H1 (cell line): ENCODE measurements at regions not wholly inside any gene's neighbourhood (a gene's known extent, or its start where the extent isn't known, plus 50 kb on each side); places are given as distances from the start of the nearest gene placed in this dataset.

Experiments
- CTCF ChIA-PET: fragments of 300-600 bp; sonication (Branson Sonifier 250); formaldehyde crosslinking; loops from one replicate; lab custom pipeline; 2021; ENCODE audit not compliant: partially characterized antibody; lab: Charles Lee
- POLR2A ChIA-PET: fragments of 300-600 bp; sonication (Branson Sonifier 250); formaldehyde crosslinking; loops from one replicate; lab custom pipeline; 2021; ENCODE audit warnings: inconsistent platforms; ENCODE audit not compliant: partially characterized antibody; lab: Charles Lee
- DNase-seq, 2 experiments: peaks; one replicate each; pipeline versions ENCODE4 v3.0.0 to v3.0.0-alpha.2; 2010 to 2022; ENCODE audit warnings: low spot score in 2 of 2, low read depth in 1 of 2, mixed read lengths in 1 of 2
- FAIRE-seq: peaks from 2 replicates; lab custom pipeline; 2011; peaks lifted over from hg19 to GRCh38; lab: Jason Lieb, UNC
- H2AFZ ChIP-seq: 2 replicates; pipeline ENCODE4 v1.8.1; 2012; ENCODE audit warnings: low read length, inconsistent platforms
- H2AK5ac ChIP-seq: 2 replicates; pipeline ENCODE4 v1.6.1; 2013; ENCODE audit warnings: low read depth, low read length
- H2BK120ac ChIP-seq: replicated peaks from 2 replicates; pipeline ENCODE3; 2013; ENCODE audit warnings: low read depth, low read length, inconsistent platforms
- H2BK12ac ChIP-seq: 2 replicates; pipeline ENCODE4 v1.6.1; 2013; ENCODE audit warnings: low read depth, low read length
- H2BK15ac ChIP-seq: 2 replicates; pipeline ENCODE4 v1.6.1; 2013; ENCODE audit warnings: low read length
- H2BK20ac ChIP-seq: 2 replicates; pipeline ENCODE4 v1.6.1; 2013; ENCODE audit warnings: low read length
- H2BK5ac ChIP-seq: 2 replicates; pipeline ENCODE4 v1.6.1; 2013; ENCODE audit warnings: low read depth, low read length
- H3K14ac ChIP-seq: 2 replicates; pipeline ENCODE4 v1.6.1; 2013; ENCODE audit warnings: inconsistent platforms; ENCODE audit not compliant: insufficient read length
- H3K18ac ChIP-seq: 2 replicates; pipeline ENCODE4 v1.6.1; 2013; ENCODE audit warnings: low read length; ENCODE audit errors: extremely low read depth
- H3K23ac ChIP-seq: 2 replicates; pipeline ENCODE4 v1.6.1; 2013; ENCODE audit warnings: inconsistent platforms; ENCODE audit not compliant: insufficient read length
- H3K23me2 ChIP-seq: 2 replicates; pipeline ENCODE4 v1.6.1; 2013; ENCODE audit warnings: low read depth, low read length
- H3K27ac ChIP-seq: 2 replicates; pipeline ENCODE4 v1.6.1; 2011; ENCODE audit warnings: low read depth, low read length, inconsistent platforms
- H3K27me3 ChIP-seq, 4 experiments: replicated peaks in 1 of 4; 1 replicate in 1 of 4; 2 replicates in 3 of 4; pipeline versions ENCODE4 v1.6.1 to v1.8.1; 2011 to 2013; ENCODE audit warnings: low read length in 3 of 4, mild to moderate bottlenecking in 3 of 4, inconsistent platforms in 2 of 4, mixed read lengths in 2 of 4, moderate library complexity in 1 of 4; ENCODE audit not compliant: control insufficient read depth in 3 of 4, insufficient read depth in 3 of 4; ENCODE audit errors: extremely low read depth in 1 of 4
- H3K36me3 ChIP-seq, 4 experiments: 2 replicates each; pipeline versions ENCODE4 v1.6.1 to v1.8.1; 2011 to 2013; ENCODE audit warnings: mild to moderate bottlenecking in 4 of 4, low read length in 3 of 4, moderate library complexity in 2 of 4, control low read depth in 1 of 4, inconsistent platforms in 1 of 4; ENCODE audit not compliant: insufficient read depth in 4 of 4, control insufficient read depth in 2 of 4
- H3K4ac ChIP-seq: replicated peaks from 2 replicates; pipeline ENCODE3; 2013; ENCODE audit warnings: low read length, low read depth, mixed read lengths, inconsistent platforms; ENCODE audit not compliant: insufficient read length
- H3K4me1 ChIP-seq, 4 experiments: replicated peaks in 1 of 4; 1 replicate in 1 of 4; 2 replicates in 3 of 4; pipeline versions ENCODE4 v1.6.1 to v1.8.1; 2011 to 2013; ENCODE audit warnings: low read length in 3 of 4, inconsistent platforms in 2 of 4, mixed read lengths in 1 of 4; ENCODE audit not compliant: insufficient read depth in 4 of 4, control insufficient read depth in 3 of 4
- H3K4me2 ChIP-seq, 2 experiments: 2 replicates each; pipeline versions ENCODE4 v1.6.1 to v1.8.1; 2011 to 2013; ENCODE audit warnings: low read depth in 2 of 2, low read length in 2 of 2, control low read depth in 1 of 2, inconsistent platforms in 1 of 2, mild to moderate bottlenecking in 1 of 2; ENCODE audit not compliant: insufficient read depth in 1 of 2
- H3K4me3 ChIP-seq, 4 experiments: fragments of 200-600, 300-600 bp in 1 of 4; sonication (generic), shearing (Covaris generic), sonication (Bioruptor Twin) in 1 of 4; 2 replicates each; pipeline versions ENCODE4 v1.5.1 to v1.8.1; 2011 to 2016; ENCODE audit warnings: low read length in 4 of 4, low read depth in 3 of 4, control low read depth in 2 of 4, inconsistent platforms in 2 of 4, mild to moderate bottlenecking in 2 of 4, mixed read lengths in 1 of 4, moderate library complexity in 1 of 4; ENCODE audit not compliant: insufficient read depth in 2 of 4; ENCODE audit errors: extremely low read depth in 1 of 4
- H3K56ac ChIP-seq: replicated peaks from 2 replicates; pipeline ENCODE3; 2013; ENCODE audit warnings: low read depth, mild to moderate bottlenecking, mixed read lengths, low read length, inconsistent platforms; ENCODE audit not compliant: insufficient read length
- H3K79me1 ChIP-seq: 2 replicates; pipeline ENCODE4 v1.6.1; 2013; ENCODE audit warnings: low read depth, low read length, control low read depth
- H3K79me2 ChIP-seq, 2 experiments: 2 replicates each; pipeline versions ENCODE4 v1.6.1 to v1.8.1; 2012 to 2013; ENCODE audit warnings: low read length in 2 of 2, mild to moderate bottlenecking in 2 of 2, inconsistent platforms in 1 of 2; ENCODE audit not compliant: insufficient read depth in 2 of 2, control insufficient read depth in 1 of 2
- H3K9ac ChIP-seq, 4 experiments: replicated peaks in 1 of 4; 1 replicate in 1 of 4; 2 replicates in 3 of 4; pipeline versions ENCODE4 v1.6.1 to v1.8.1; 2011 to 2013; ENCODE audit warnings: low read depth in 3 of 4, low read length in 3 of 4, control low read depth in 2 of 4, mild to moderate bottlenecking in 2 of 4, moderate library complexity in 2 of 4, inconsistent platforms in 1 of 4; ENCODE audit errors: extremely low read depth in 1 of 4
- H3K9me3 ChIP-seq, 2 experiments: 2 replicates each; pipeline versions ENCODE4 v1.6.1 to v1.8.1; 2012 to 2013; ENCODE audit warnings: mild to moderate bottlenecking in 2 of 2, moderate library complexity in 2 of 2, control low read depth in 1 of 2, inconsistent platforms in 1 of 2, low read depth in 1 of 2, low read length in 1 of 2, mixed read lengths in 1 of 2; ENCODE audit not compliant: insufficient read depth in 2 of 2
- H4K20me1 ChIP-seq, 2 experiments: replicated peaks in 1 of 2; 2 replicates each; pipeline versions ENCODE3 to v1.8.1; 2011 to 2013; ENCODE audit warnings: inconsistent platforms in 2 of 2, low read length in 2 of 2, mild to moderate bottlenecking in 1 of 2; ENCODE audit not compliant: insufficient read depth in 2 of 2, control insufficient read depth in 1 of 2
- H4K5ac ChIP-seq: 2 replicates; pipeline ENCODE4 v1.6.1; 2013; ENCODE audit warnings: low read length, low read depth, mixed read lengths, inconsistent platforms; ENCODE audit not compliant: insufficient read length
- H4K8ac ChIP-seq: 2 replicates; pipeline ENCODE4 v1.8.0; 2013; ENCODE audit warnings: mild to moderate bottlenecking, moderate library complexity, low read length, inconsistent platforms; ENCODE audit not compliant: insufficient read depth; ENCODE audit errors: extremely low read depth
- H4K91ac ChIP-seq: replicated peaks from 2 replicates; pipeline ENCODE3; 2013; ENCODE audit warnings: low read length, mixed read lengths, inconsistent platforms; ENCODE audit not compliant: insufficient read length
- EP300 ChIP-seq, 2 experiments: IDR thresholded peaks; 1 replicate in 1 of 2; 2 replicates in 1 of 2; pipeline ENCODE4 v1.6.1; 2011 to 2012; ENCODE audit warnings: low read depth in 2 of 2, low read length in 2 of 2, mild to moderate bottlenecking in 2 of 2, borderline replicate concordance in 1 of 2, inconsistent platforms in 1 of 2, moderate library complexity in 1 of 2
- HDAC2 ChIP-seq, 2 experiments: fragments of 300-600 bp in 1 of 2; sonication (generic) in 1 of 2; IDR thresholded peaks; 2 replicates each; pipeline ENCODE4 v1.6.1; 2011 to 2012; ENCODE audit warnings: low read depth in 2 of 2, low read length in 2 of 2, mild to moderate bottlenecking in 2 of 2, moderate library complexity in 2 of 2, borderline replicate concordance in 1 of 2, inconsistent platforms in 1 of 2
- HDAC6 ChIP-seq: IDR thresholded peaks from one replicate; pipeline ENCODE4 v1.7.1; 2012; ENCODE audit warnings: low read depth, mild to moderate bottlenecking, inconsistent platforms, low read length, moderate library complexity
- KDM5A ChIP-seq: fragments of 200-600 bp; IDR thresholded peaks from 2 replicates; pipeline ENCODE4 v1.7.1; 2012; ENCODE audit warnings: mild to moderate bottlenecking, low read length, inconsistent platforms, mixed read lengths
- SIN3A ChIP-seq, 2 experiments: IDR thresholded peaks in 1 of 2; conservative IDR thresholded peaks in 1 of 2; 2 replicates each; pipeline ENCODE4 v1.6.1; 2011 to 2012; ENCODE audit warnings: low read length in 2 of 2, improper control_type of control experiment in 1 of 2, low read depth in 1 of 2, mild to moderate bottlenecking in 1 of 2
- TCF12 ChIP-seq: IDR thresholded peaks from 2 replicates; pipeline ENCODE4 v1.6.1; 2011; ENCODE audit warnings: low read depth, mild to moderate bottlenecking, low read length
- ZNF274 ChIP-seq: IDR thresholded peaks from 2 replicates; pipeline ENCODE4 v1.7.0; 2012; ENCODE audit warnings: low read length, borderline replicate concordance; ENCODE audit errors: extremely low read depth
- WGBS, 2 experiments: shearing (Covaris generic) in 1 of 2; methylation state at CpG; one replicate each; pipeline versions ENCODE4 v1.1.6 to v1.1.7; 2013 to 2015; ENCODE audit warnings: low lambda C conversion rate in 2 of 2, mixed read lengths in 2 of 2, inconsistent platforms in 1 of 2, low coverage in 1 of 2, missing lambda C conversion rate in 1 of 2; ENCODE audit not compliant: insufficient replicate concordance in 2 of 2, insufficient coverage in 1 of 2, insufficient read length in 1 of 2; ENCODE audit errors: extremely low coverage in 1 of 2, missing lambda C conversion rate in 1 of 2; 5-methylcytosine and 5-hydroxymethylcytosine counted together
- TF ChIP-seq, protein P1 (sequence below), 3 experiments: IDR thresholded peaks; 1 replicate in 2 of 3; 2 replicates in 1 of 3; pipeline versions ENCODE4 v1.5.1 to v1.6.1; 2011; ENCODE audit warnings: low read length in 3 of 3, mild to moderate bottlenecking in 3 of 3, inconsistent platforms in 2 of 3, low read depth in 1 of 3, moderate library complexity in 1 of 3; ENCODE audit not compliant: insufficient read depth in 1 of 3; ENCODE audit errors: control extremely low read depth in 1 of 3

DNA sequence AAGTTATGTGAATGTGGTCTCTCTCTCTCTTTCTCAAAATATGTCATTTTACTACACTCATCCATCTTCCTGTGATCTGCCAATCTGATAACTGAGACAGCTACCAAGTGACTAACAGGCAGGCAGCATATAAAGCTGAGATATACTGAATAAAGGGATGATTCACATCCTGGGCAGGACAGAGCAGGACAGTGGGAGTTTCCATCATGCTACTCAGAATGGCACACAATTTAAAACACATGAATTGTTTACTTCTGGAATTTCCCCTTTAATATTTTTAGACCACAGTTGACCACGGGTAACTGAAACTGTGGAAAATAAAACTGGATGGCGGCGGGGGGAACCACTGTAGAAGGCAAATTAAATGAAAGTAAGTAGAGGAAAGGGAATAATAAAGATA, 58.6 kb upstream of the DCTD start:
- H3K9ac ChIP-seq = no peak overlapping the region
- no peak overlapping the region for H3K56ac ChIP-seq
- ChIA-PET POLR2A (no interaction called here), CTCF (interaction anchor here (1.4 kb wide), 1 partner anchor 87 kb away, joined by 3 read pairs; no protein-coding TSS in a partner anchor)
- no peaks in the 10 kb centered on the region for H4K20me1 ChIP-seq
- H3K23ac ChIP-seq = no peak overlapping the region
- no peaks in the 10 kb centered on the region for H3K9me3 ChIP-seq
- no peak overlapping the region for H3K27ac ChIP-seq
- H2BK120ac ChIP-seq = no peak overlapping the region
- no peak overlapping the region for H2BK12ac ChIP-seq
- no peak overlapping the region for H2BK5ac ChIP-seq
- H2AFZ ChIP-seq = no peak overlapping the region
- H3K23me2 ChIP-seq = no peaks in the 10 kb centered on the region
- H3K27me3 ChIP-seq = no peaks in the 10 kb centered on the region
- no peak overlapping the region for H3K4me2 ChIP-seq
- no peak for FAIRE-seq
- no peaks in the 10 kb centered on the region for H3K36me3 ChIP-seq
- no peaks in the 10 kb centered on the region for H3K79me1 ChIP-seq
- H2BK20ac ChIP-seq = no peak overlapping the region
- H2AK5ac ChIP-seq = no peak overlapping the region
- no peak overlapping the region for H3K4me3 ChIP-seq
- H4K8ac ChIP-seq = no peak overlapping the region
- H2BK15ac ChIP-seq = no peak overlapping the region
- no peak for TF ChIP-seq TCF12
- no peak for TF ChIP-seq HDAC2 (IDR thresholded peaks at IDR 0.05; ENCODE audit: borderline replicate concordance in 1 of 2, low read depth in 2 of 2, low read length in 2 of 2)
- TF ChIP-seq HDAC6 = no peak
- TF ChIP-seq, protein P1, sequence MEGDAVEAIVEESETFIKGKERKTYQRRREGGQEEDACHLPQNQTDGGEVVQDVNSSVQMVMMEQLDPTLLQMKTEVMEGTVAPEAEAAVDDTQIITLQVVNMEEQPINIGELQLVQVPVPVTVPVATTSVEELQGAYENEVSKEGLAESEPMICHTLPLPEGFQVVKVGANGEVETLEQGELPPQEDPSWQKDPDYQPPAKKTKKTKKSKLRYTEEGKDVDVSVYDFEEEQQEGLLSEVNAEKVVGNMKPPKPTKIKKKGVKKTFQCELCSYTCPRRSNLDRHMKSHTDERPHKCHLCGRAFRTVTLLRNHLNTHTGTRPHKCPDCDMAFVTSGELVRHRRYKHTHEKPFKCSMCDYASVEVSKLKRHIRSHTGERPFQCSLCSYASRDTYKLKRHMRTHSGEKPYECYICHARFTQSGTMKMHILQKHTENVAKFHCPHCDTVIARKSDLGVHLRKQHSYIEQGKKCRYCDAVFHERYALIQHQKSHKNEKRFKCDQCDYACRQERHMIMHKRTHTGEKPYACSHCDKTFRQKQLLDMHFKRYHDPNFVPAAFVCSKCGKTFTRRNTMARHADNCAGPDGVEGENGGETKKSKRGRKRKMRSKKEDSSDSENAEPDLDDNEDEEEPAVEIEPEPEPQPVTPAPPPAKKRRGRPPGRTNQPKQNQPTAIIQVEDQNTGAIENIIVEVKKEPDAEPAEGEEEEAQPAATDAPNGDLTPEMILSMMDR (IDR thresholded peaks at IDR 0.05; ENCODE audit: control extremely low read depth in 1 of 3, insufficient read depth in 1 of 3, low read depth in 1 of 3, low read length in 3 of 3) = no peak
- TF ChIP-seq KDM5A = no peak
- TF ChIP-seq EP300 (IDR thresholded peaks at IDR 0.05; ENCODE audit: borderline replicate concordance in 1 of 2, low read depth in 2 of 2, low read length in 2 of 2) = no peak
- no peak for TF ChIP-seq SIN3A (conservative IDR thresholded peaks at IDR 0.05 in 1 of 2, IDR thresholded peaks at IDR 0.05 in 1 of 2; ENCODE audit: low read depth in 1 of 2, low read length in 2 of 2)
- TF ChIP-seq ZNF274 = no peak
- no peak overlapping the region for H4K5ac ChIP-seq
- WGBS, 2 experiments = 93 to 100% methylated on average over 2 to 3 of the region's 3 CpGs
- no peaks in the 10 kb centered on the region for H3K4me1 ChIP-seq
- DNase-seq = no peak
- H3K4ac ChIP-seq = no peak overlapping the region
- H3K14ac ChIP-seq = no peak overlapping the region
- no peaks in the 10 kb centered on the region for H3K79me2 ChIP-seq
- no peak overlapping the region for H3K18ac ChIP-seq
- no peak overlapping the region for H4K91ac ChIP-seq
